ENCODE measurements at regions not wholly inside any gene's neighbourhood (a gene's known extent, or its start where the extent isn't known, plus 50 kb on each side); places are given as distances from the start of the nearest gene placed in this dataset.
A peak's percentile ranks its signal among the peaks of the same experiment; 100 is the strongest.

GRCh38 chr3:193780810-193781478 lies 187.9 kb downstream of the OPA1 start:
- DNase-seq: peak; percentile 80

GRCh38 chr3:193782276-193782647 lies 189.3 kb downstream of the OPA1 start:
- DNase-seq: peak; percentile 94

GRCh38 chr3:193782747-193783146 lies 189.7 kb downstream of the OPA1 start:
- DNase-seq: peak; percentile 26

- peak; percentile 62 for DNase-seq
Measured at GRCh38 chr3:193783166-193783896, 190.3 kb downstream of the OPA1 start.

GRCh38 chr3:193784822-193785221 lies 191.8 kb downstream of the OPA1 start:
- no peak for DNase-seq

- DNase-seq: no peak
Measured at GRCh38 chr3:193787496-193787870, 194.5 kb downstream of the OPA1 start.

- DNase-seq: peak; percentile 52
Measured at GRCh38 chr3:193788189-193788991, 195.4 kb downstream of the OPA1 start.

GRCh38 chr3:193789455-193789854 lies 196.4 kb downstream of the OPA1 start:
- DNase-seq: no peak

GRCh38 chr3:193790086-193790990 lies 197.3 kb downstream of the OPA1 start:
- DNase-seq: no peak

GRCh38 chr3:193791041-193792032 lies 198.3 kb downstream of the OPA1 start:
- DNase-seq: no peak

GRCh38 chr3:193793123-193793522 lies 200.1 kb downstream of the OPA1 start:
- DNase-seq: no peak

- no peak for DNase-seq
Measured at GRCh38 chr3:193794002-193794881, 201.2 kb downstream of the OPA1 start.

- no peak for DNase-seq
Measured at GRCh38 chr3:193795062-193795690, 202.2 kb downstream of the OPA1 start.

- DNase-seq: no peak
Measured at GRCh38 chr3:193796089-193796488, 203.1 kb downstream of the OPA1 start.

GRCh38 chr3:193797566-193797965 lies 204.6 kb downstream of the OPA1 start:
- DNase-seq: no peak

- DNase-seq: no peak
Measured at GRCh38 chr3:193798051-193798450, 205.0 kb downstream of the OPA1 start.

GRCh38 chr3:193800138-193801043 lies 207.4 kb downstream of the OPA1 start:
- DNase-seq: no peak

- DNase-seq: no peak
Measured at GRCh38 chr3:193801097-193801496, 208.1 kb downstream of the OPA1 start.

- no peak for DNase-seq
Measured at GRCh38 chr3:193803288-193803687, 210.3 kb downstream of the OPA1 start.
